Transverse colon (tissue), 4 donors: ENCODE measurements at regions not wholly inside any gene's neighbourhood (a gene's known extent, or its start where the extent isn't known, plus 50 kb on each side); places are given as distances from the start of the nearest gene placed in this dataset.

Experiments
- DNase-seq: peaks from one replicate; pipeline ENCODE4 v3.0.0-alpha.2; 2019
- H3K27ac ChIP-seq, 4 donors: fragments of 200-600 bp; sonication (generic); 2 replicates each; pipeline ENCODE4 v1.5.1; 2016 to 2018; ENCODE audit warnings: inconsistent platforms in 4 of 4
- H3K27me3 ChIP-seq: fragments of 200-600 bp; sonication (generic); 2 replicates; pipeline ENCODE4 v1.5.1; 2017; ENCODE audit warnings: inconsistent platforms
- H3K36me3 ChIP-seq, 4 donors: fragments of 200-600 bp; sonication (generic); 2 replicates each; pipeline ENCODE4 v1.5.1; 2017 to 2019; ENCODE audit warnings: inconsistent platforms in 4 of 4
- H3K4me1 ChIP-seq, 4 donors: fragments of 200-600 bp; sonication (generic); 2 replicates each; pipeline ENCODE4 v1.5.1; 2017 to 2020; ENCODE audit warnings: inconsistent platforms in 4 of 4
- H3K4me3 ChIP-seq, 4 donors: fragments of 200-600 bp; sonication (generic); 1 replicate in 1 of 4; 2 replicates in 3 of 4; pipeline versions ENCODE4 v1.5.1 to v1.6.1; 2017 to 2019; ENCODE audit warnings: inconsistent platforms in 4 of 4
- H3K9me3 ChIP-seq, 2 donors: fragments of 200-600 bp; sonication (generic); 2 replicates each; pipeline ENCODE4 v1.5.1; 2017 to 2019; ENCODE audit warnings: inconsistent platforms in 2 of 2
- EP300 ChIP-seq: sonication (generic); formaldehyde crosslinking; IDR thresholded peaks from one replicate; pipeline ENCODE4 v1.6.1; 2017; ENCODE audit warnings: antibody characterized with exemption, low read depth
- POLR2A ChIP-seq: fragments of 450-650 bp; IDR thresholded peaks from one replicate; pipeline ENCODE4 v1.6.1; 2016; ENCODE audit warnings: antibody characterized with exemption, mild to moderate bottlenecking, moderate library complexity
- POLR2AphosphoS5 ChIP-seq, 3 donors: sonication (generic); formaldehyde crosslinking; IDR thresholded peaks; one replicate each; pipeline ENCODE4 v1.6.1; 2016; ENCODE audit warnings: antibody characterized with exemption in 3 of 3
- WGBS, 2 donors: methylation state at CpG; one replicate each; pipeline ENCODE4 v1.1.5; 2018; ENCODE audit warnings: low coverage in 1 of 2; 5-methylcytosine and 5-hydroxymethylcytosine counted together
- in situ Hi-C, 4 donors: fragments of 200-750 bp; cut with MboI; loops; one replicate each; pipeline versions ENCODE4 v1.15.0 to v1.15.1; 2017; ENCODE audit warnings: low sequenced_read_pairs in 3 of 4, low pct_ligation_motif_present in 1 of 4, low pct_unique_long_range_greater_than_20kb in 1 of 4
- intact Hi-C: fragments of 100-400 bp; cut with DNase I; formaldehyde crosslinking; loops from one replicate; pipeline ENCODE4 v1.15.1; 2023; ENCODE audit warnings: low total_unique reads
- TF ChIP-seq, protein P1 (sequence below), 5 experiments: fragments of 200-600 bp in 3 of 5; fragments of 450-650 bp in 2 of 5; sonication (generic) in 3 of 5; IDR thresholded peaks; 1 replicate in 2 of 5; 2 replicates in 3 of 5; pipeline ENCODE4 v1.5.1; 2016 to 2017; ENCODE audit warnings: antibody characterized with exemption in 5 of 5, inconsistent platforms in 3 of 5, mild to moderate bottlenecking in 2 of 5, moderate library complexity in 1 of 5

GRCh38 chr12:125453751-125454150 lies 388.5 kb downstream of the AACS start:
- no peak for DNase-seq
- Histone ChIP-seq H3K4me1 (no peaks in the 10 kb centered on the region), H3K36me3 (no peaks in the 10 kb centered on the region), H3K27me3 (peaks cover 3% of the 10 kb centered on the region), H3K27ac (no peak overlapping the region), H3K9me3 (no peaks in the 10 kb centered on the region), H3K4me3 (no peak overlapping the region)
- intact Hi-C loops, result no loop called here
- TF ChIP-seq POLR2AphosphoS5 (IDR thresholded peaks at IDR 0.05) (no peak), EP300 (no peak), POLR2A (no peak)
- TF ChIP-seq, protein P1, sequence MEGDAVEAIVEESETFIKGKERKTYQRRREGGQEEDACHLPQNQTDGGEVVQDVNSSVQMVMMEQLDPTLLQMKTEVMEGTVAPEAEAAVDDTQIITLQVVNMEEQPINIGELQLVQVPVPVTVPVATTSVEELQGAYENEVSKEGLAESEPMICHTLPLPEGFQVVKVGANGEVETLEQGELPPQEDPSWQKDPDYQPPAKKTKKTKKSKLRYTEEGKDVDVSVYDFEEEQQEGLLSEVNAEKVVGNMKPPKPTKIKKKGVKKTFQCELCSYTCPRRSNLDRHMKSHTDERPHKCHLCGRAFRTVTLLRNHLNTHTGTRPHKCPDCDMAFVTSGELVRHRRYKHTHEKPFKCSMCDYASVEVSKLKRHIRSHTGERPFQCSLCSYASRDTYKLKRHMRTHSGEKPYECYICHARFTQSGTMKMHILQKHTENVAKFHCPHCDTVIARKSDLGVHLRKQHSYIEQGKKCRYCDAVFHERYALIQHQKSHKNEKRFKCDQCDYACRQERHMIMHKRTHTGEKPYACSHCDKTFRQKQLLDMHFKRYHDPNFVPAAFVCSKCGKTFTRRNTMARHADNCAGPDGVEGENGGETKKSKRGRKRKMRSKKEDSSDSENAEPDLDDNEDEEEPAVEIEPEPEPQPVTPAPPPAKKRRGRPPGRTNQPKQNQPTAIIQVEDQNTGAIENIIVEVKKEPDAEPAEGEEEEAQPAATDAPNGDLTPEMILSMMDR (IDR thresholded peaks at IDR 0.05), result no peak
- WGBS, 2 donors, result 34 to 41% methylated on average over 4 of the region's 4 CpGs
- in situ Hi-C loops, result no loop called here

GRCh38 chr12:125454291-125454690 lies 389.1 kb downstream of the AACS start:
- H3K27me3 ChIP-seq, result peaks cover 3% of the 10 kb centered on the region
- in situ Hi-C loops (no loop called here), intact Hi-C loops (no loop called here)
- H3K36me3 ChIP-seq, result no peaks in the 10 kb centered on the region
- no peak overlapping the region for H3K27ac ChIP-seq
- no peak for DNase-seq
- WGBS, 2 donors, result 59 to 100% methylated on average over 1 to 3 of the region's 3 CpGs
- no peak for TF ChIP-seq POLR2AphosphoS5 (IDR thresholded peaks at IDR 0.05)
- TF ChIP-seq POLR2A, result no peak
- TF ChIP-seq, protein P1 (IDR thresholded peaks at IDR 0.05), result no peak
- no peak for TF ChIP-seq EP300
- H3K4me3 ChIP-seq, result no peak overlapping the region
- H3K4me1 ChIP-seq, result no peaks in the 10 kb centered on the region
- H3K9me3 ChIP-seq, result no peaks in the 10 kb centered on the region

GRCh38 chr12:125454786-125455480 lies 389.7 kb downstream of the AACS start:
- Histone ChIP-seq H3K4me3 (no peak overlapping the region), H3K9me3 (no peaks in the 10 kb centered on the region), H3K4me1 (no peaks in the 10 kb centered on the region), H3K27ac (no peak overlapping the region), H3K36me3 (no peaks in the 10 kb centered on the region), H3K27me3 (peaks cover 3% of the 10 kb centered on the region)
- 39 to 51% methylated on average over 6 to 8 of the region's 8 CpGs for WGBS, 2 donors
- intact Hi-C loops, result no loop called here
- in situ Hi-C loops, result no loop called here
- DNase-seq, result no peak
- TF ChIP-seq POLR2A, result no peak
- TF ChIP-seq POLR2AphosphoS5 (IDR thresholded peaks at IDR 0.05), result no peak
- TF ChIP-seq, protein P1 (IDR thresholded peaks at IDR 0.05), result no peak
- no peak for TF ChIP-seq EP300

DNA sequence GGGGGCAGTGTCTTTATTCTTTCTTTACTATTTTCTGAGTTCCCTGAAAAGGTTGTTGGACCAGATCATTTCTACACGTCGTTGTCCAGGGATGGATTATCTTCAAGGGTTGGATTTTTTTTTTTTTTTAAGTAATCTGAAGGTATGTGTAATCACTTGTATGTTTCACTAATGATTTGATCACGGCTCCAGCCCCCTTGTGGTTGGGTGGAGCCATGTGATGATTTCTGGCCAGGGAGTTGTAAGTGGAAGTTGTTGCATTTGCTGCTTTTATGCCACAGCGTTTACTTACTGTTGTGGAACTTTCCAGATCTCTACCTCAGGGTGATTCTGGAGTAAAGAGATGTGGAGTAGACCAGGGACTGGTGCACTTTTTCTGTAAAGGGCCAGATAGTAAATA lies 390.3 kb downstream of the AACS start:
- in situ Hi-C loops, result no loop called here
- Histone ChIP-seq H3K4me3 (no peak overlapping the region), H3K27ac (no peak overlapping the region), H3K9me3 (no peaks in the 10 kb centered on the region), H3K27me3 (peaks cover 3% of the 10 kb centered on the region), H3K36me3 (no peaks in the 10 kb centered on the region), H3K4me1 (no peaks in the 10 kb centered on the region)
- intact Hi-C loops, result no loop called here
- TF ChIP-seq, protein P1 (IDR thresholded peaks at IDR 0.05), result no peak
- TF ChIP-seq POLR2AphosphoS5 (IDR thresholded peaks at IDR 0.05) (no peak), EP300 (no peak), POLR2A (no peak)
- no peak for DNase-seq
- 35 to 50% methylated on average over 3 to 4 of the region's 4 CpGs for WGBS, 2 donors
